HG03066 (cell line): ENCODE measurements at regions not wholly inside any gene's neighbourhood (a gene's known extent, or its start where the extent isn't known, plus 50 kb on each side); places are given as distances from the start of the nearest gene placed in this dataset.
"Not testable (repeated sequence)": the region's sequence is repeated elsewhere in the genome, so short reads cannot be mapped to it uniquely, and the experiment has no call there.

Experiments
- ATAC-seq: cut with Tn5 transposase; IDR thresholded peaks from one replicate; pipeline ENCODE4 v1.9.1; 2021; ENCODE audit warnings: low read depth; ENCODE audit not compliant: unreplicated experiment

DNA sequence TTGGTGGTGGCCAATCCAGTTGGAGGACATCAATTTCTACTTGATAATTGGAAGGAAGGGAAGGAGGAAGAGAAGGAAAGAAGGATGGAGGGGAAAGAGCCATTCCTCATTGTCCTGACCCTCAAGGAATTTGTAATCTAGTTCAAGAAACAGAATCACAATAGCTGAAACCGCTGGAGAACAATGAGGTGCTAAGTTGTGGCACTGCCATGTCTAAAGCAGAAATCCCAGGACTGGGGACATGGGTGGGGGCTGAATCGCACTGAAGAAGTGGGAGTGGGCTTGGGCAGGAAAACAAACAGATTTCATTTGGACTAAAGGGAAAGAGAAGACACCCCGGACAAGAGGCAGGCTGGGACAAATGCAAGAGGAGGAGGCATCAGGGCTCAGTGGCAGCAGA lies 183.6 kb downstream of the UACA start:
- ATAC-seq, result no peak

DNA sequence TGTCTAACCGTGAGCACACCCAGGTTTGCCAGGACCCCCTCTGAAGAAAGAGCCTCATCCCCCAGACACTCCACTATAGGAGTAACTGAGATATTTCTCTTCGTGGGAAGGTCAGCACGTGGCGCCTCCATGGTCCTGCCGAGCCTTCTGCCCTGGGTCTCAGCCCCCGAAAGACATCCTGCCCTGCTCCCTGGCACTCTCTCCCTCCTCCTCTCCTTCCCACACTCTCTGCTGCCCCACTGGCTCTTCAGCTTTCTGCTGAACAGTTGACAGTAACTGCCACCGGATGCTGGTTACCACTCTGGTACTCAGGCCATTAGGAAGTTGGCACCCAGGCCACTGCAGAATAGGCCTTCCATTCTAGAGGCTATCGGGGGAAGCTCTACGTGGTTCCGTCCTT lies 185.2 kb downstream of the UACA start:
- ATAC-seq, result no peak

DNA sequence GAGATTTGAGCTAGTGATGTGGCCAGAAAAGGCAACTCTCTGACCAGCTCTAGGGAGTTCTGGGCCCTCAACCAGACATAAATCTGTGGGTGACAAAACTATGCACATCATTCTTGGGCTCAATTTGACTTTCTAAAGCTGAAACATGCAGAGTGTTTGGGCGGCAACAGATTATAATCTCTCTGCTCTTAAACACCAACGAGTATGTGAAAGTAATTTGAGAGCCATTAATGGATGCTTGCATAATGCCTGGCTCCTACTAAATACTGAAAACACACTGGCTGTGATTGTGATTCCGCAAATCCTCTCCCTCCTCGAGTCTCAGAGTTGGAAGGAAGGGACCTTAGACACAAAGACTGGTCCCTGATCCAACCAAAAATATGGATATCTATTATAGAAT lies 186.7 kb downstream of the UACA start:
- no peak for ATAC-seq

DNA sequence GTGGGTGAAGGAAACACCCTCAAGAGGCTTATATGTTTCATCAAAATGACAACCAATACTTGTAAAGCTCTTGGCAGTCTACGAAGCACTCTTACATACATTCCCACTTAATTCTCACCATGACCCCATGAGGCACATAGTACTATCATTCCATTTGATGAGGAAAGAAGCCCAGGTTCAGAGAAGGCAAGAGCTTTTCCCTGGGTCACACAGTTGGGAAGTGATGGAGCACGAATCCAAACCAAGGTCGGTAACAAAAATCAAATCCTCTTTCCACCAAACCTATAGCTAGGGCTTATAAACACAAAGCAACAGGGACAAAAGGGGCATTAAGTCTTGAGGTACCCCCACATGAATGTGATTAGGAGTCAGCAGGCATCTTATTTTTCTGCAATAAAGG lies 187.1 kb downstream of the UACA start:
- ATAC-seq, result no peak

DNA sequence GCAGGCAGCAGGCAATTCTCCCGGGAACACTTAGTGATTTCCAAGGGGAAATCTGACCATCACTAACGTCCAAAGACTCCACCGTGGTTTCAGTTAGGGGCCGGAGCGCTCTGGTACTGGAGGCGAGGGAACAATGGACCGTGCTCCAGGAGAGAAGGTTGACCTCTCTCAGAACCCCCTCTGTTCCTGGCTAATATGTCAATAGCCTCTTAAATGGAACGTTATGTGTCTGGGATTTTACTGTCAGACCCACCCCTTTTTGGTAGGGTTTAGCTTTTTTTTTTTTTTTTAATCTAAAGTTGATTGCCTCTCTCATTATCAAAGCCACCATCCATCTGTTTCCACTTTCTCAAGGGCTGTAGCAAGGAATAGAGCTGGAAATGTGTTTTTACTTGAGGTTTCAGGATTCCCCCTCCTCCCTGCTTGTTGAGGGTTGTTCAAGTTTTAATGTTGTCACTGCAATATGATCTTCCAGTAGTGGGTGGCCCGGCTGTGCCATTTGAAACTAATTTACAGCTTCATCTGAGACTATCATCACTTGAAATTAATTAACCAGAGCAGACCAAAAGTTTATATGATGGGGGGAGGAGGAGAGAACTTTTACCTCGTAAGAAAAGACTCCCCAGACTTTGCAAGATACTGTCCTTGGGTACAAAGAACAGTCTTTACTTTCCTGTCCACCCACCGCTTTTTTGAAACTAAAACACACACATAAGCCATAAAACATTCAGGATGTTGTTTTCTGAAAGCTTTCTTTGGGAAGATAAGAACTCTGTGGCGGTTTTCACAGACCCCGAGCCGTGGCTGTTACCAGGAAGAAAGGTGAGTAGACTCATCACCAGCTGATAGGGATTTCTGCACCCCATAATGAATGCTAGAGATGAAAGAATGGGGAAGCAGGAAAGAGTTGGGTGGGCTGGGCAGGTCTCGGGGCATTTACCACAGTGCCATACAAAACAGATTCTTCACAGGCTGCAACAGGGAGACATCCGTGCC lies 187.8 kb downstream of the UACA start:
- ATAC-seq, result no peak

DNA sequence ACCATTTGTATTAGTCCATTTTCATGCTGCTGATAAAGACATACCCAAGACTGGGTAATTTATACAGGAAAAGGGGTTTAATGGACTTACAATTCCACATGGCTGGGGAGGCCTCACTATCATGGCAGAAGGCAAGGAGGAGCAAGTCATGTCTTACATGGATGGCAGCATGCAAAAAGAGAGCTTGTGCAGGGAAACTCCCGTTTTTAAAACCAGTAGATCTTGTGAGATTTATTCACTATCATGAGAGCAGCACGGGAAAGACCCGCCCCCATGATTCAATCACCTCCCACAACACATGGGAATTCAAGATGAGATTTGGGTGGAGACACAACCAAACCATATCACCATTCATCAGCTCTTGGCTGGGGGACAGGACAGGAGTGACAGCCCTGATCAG lies 189.0 kb downstream of the UACA start:
- ATAC-seq, result not testable (repeated sequence)

DNA sequence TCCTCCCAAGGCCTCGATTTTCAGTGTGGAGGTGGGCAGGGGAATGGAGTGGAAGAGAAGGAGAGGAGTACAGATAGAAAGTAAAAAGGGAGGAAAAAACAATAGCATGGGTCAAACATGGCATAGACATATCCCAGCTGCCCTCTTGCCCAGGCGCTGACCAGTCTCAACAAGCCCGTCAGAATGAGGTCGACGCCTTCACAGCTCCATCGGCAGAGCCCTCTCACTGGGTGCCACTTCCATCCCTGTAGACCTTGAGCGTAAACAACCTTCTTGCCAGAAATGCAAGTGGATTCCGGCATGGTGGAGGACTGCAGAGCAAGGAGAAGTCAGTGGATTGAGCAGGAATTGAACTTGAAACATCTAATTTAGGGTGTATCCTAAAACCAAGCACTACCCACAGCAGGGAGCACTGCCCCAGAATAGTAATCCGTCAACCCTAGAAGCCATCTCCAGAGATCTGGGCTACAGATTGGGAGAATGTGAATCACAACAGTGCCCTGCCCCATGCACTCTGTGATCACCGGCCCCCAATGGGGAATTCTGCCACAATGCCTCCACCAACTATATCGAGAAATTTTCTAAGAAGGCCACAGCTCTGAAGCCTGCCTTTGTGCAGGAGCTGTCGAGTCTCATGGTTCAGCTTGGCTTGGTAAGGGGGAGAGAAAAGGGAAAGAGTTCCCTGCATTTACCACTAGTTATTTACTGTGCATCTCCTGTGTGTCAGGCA lies 190.1 kb downstream of the UACA start:
- no peak for ATAC-seq

DNA sequence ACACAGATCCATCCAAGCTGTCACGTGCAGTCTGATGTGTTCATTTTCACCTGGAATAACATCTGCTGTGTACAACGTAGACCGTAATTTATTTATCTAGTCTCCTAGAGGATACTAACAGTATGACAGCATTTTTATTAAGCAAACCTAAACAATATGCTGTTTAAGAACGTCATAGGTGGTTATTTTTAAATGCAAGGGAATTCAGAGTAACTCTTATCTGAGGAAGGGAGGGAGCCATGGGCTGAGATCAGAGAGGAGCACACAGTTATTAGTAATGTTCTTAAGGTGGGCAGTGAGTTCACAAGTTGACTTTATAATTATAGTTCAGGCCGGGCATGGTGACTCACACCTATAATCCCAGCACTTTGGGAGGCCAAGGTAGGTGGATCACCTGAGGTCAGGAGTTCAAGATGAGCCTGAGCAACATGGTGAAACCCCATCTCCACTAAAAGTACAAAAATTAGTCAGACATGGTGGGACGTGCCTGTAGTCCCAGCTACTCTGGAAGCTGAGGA lies 193.6 kb downstream of the UACA start:
- ATAC-seq, result no peak

DNA sequence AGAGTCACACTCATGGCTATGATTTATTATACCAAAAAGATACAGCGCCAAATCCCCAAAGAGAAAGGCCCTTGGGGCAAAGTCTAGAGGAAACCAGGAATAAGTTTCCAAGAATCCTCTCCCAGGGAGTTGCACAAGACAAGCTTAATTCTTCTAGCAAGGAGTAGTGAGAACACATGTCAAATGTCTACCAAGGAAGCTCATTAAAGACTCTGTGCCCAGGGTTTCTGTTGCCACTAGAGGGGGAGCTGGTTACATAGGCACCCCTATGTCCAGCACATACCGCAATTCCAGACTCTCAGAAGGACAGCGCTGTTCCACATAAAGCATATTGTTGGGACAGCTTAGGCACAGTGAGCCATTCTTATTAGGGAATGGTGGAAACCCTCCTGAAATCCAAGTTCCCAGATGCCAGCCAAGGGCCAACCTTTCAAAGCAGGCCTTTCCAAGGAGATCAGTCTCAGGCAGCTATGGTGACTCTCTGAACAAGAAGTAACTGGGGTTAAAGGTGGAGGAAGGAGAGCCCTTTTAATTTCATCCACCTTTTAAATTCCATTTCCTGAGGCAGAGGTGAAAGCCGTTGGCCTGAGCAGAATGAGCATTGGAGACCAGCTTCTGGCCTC lies 194.2 kb downstream of the UACA start:
- ATAC-seq, result no peak

DNA sequence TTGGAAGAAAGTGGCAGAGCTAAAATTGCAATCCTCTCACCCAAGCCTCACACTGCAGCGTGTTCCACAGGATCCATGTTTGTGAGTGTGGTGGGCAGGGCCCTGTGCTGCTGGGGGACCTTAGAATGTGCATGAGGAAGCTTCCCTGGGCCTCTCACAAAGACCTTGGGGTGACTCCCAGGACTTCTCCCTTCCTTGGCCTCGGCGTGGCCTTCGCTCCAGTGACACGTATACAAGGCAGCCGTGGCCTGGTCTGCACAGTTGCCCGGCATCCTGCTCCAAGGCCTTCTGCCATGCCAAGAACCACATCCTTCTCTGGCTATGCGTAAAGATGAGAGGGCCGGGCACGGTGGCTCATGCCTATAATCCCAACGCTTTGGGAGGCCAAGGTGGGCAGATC lies 196.4 kb downstream of the UACA start:
- no peak for ATAC-seq

DNA sequence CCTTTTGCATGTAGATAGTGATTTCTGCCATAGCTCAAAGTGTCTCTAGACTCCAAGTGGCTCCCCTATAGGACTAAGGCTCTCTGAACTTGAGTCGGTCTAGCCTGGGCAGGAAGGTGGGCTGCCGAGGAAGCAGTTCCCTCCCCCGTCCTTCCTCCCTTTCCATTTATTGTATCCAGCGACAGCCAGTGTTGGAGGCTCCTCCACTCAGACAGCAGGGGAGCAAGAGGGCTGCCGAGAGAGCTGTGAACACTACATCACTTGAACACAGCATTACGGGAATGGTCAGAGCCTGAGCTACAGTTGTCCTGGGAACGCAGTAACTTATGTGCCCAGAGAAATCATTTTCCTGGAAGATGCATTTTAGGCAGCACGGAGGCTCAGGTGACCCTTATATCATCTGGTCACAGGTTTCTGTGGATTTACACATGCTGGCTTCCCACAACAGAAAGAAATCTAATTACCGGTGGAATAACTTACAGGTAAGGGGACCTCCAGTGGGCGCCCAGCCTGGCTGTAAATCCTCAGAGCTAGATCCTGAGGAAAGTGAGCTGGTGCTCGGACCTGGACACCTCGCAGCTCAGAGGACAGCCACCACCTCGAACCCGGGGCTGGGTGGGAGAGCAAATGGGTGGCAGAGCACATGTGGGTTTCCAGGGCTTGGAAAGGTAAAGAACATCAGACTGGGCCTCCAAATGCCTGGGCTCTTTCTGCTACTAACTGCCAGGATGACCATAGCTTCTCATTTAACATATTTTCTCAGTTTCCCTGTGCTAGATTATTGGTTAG lies 197.1 kb downstream of the UACA start:
- no peak for ATAC-seq

DNA sequence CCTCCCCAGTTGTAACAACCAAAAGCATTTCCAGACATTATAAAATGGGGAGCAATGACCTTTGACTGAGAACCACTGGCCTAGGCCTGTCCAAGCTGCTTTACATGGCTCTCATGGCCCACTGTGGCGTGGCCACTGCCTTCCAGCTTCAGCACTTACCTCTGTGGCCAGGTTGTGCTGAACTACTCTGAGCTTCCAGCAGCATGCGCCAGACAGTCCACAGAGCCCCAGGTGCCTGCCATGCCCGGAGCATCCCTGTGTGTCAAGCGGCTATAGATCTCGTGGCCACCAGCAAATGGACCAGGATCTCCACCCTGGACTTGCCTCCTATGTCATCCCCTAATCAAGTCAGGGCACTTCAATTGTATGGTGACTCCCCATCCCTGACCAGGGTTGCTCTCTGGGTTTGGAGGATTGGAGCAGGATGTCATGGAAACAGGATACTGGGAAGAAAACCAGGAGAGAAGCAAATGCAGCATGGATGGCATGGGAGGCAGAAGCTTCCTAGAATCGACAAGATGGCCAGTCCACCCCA lies 199.7 kb downstream of the UACA start:
- no peak for ATAC-seq

DNA sequence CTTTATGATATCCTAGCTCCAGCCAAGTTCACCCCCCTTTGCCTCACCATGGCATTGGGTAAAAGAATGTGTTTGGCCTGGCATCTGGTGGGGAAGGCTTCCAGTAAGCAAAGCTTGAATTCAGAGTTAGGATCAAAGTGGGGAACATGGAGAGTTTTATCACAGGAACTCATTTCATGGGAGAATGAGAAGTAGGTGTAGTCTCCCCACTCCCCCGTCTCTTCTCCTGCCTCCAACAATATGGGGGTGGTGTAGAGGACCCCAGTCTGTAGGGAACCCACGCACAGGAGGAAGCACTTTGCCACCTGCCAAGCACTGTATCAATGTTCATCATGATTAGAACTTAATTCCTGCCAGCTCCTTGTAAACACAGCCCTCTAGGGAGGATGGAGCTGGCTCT lies 200.5 kb downstream of the UACA start:
- no peak for ATAC-seq

DNA sequence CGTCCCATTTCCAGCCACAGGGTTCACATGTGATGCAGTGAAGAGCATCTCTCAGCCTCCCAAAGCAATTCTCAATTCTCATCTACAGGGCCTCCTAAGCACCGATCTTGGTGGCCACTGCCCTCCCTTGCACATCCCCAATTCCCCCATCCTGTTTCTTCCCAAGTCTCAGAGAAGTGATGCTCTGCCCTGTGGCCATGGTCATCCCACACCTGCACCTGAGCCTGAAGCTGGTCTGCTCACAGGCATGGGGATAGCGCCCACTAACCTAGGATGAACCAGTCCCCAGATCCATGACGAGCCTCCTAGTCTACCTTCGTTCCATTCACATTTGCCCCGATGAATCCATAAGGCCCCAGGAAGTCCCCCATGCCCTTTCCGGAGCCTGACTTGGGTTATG lies 201.5 kb downstream of the UACA start:
- no peak for ATAC-seq

DNA sequence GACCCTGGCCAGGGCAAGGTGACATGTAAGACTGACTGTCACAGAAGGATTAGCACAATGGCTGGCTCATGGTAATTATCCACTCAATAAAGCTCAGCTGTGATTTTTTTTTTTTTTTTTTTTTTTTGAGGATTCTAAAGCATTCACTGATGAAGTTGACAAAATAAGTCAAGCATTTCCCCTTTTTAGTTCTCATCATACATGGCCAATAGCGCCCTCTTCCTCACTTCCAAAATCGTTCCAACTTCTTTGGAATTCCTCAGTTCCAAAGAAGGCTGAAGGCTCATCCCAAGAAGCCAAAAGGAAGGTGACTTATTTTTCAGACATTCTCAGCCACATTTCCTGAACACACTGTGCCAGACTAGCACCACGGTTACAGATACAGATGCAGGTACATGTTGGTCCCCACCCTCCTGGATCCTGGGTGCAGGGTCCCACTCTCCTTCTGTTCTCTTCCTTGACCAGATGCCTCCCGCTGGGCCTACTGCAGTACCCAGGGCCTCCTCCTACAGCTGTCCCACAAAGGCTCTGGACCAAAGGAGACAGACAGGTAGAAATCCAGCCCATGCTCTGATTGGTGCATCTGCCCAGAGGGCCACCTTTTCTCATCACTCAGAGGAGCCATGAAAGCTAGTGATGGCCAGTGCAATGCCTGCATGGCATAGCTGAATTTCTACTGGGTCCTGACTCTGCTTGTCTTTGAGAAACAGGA lies 202.6 kb downstream of the UACA start:
- ATAC-seq, result no peak

DNA sequence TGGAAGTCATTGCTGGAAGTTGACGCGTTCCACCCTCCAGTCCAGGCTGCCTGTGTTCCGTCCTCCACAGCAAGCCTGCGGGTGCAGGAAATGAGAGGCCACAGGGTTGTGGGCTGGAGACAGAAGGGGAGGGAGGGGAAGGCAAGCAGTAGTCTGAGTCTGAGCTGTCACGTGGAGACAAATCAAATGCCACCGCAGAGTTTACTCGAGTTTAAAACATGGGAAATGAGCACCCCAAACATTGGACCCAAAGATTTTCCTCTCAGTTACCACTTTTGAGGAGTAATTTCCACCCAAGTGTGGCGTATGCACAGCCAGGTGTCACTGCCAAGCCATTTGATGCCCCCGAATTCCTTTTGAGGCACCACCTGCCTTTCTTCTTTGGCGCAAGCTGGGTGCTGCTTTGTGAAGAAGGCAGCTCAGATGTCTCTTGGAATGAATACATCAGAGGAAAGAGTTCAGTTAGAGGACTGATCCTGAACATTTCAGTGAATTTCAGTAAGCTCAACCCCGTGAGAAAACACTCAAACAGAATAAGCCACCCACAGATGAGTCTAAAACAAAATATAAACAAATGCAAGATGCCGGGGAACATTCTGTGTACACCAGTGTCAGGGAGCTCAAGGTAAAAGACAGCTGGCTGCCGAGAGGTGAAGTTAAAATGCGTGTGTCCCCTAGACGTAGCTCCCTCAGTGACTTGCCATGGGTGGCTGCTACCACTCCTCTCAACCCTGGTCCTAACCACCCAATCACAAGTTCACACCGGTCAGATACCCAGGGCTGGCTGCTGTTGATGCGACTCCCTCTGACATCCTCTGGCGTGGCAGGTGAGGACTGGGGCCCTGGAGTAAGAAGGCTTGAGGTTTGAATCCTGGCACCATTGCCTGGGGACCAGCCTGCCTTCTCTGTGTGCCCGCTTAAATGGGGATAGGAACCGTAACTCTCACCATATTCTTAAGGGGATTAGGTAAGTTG lies 203.8 kb downstream of the UACA start:
- no peak for ATAC-seq

DNA sequence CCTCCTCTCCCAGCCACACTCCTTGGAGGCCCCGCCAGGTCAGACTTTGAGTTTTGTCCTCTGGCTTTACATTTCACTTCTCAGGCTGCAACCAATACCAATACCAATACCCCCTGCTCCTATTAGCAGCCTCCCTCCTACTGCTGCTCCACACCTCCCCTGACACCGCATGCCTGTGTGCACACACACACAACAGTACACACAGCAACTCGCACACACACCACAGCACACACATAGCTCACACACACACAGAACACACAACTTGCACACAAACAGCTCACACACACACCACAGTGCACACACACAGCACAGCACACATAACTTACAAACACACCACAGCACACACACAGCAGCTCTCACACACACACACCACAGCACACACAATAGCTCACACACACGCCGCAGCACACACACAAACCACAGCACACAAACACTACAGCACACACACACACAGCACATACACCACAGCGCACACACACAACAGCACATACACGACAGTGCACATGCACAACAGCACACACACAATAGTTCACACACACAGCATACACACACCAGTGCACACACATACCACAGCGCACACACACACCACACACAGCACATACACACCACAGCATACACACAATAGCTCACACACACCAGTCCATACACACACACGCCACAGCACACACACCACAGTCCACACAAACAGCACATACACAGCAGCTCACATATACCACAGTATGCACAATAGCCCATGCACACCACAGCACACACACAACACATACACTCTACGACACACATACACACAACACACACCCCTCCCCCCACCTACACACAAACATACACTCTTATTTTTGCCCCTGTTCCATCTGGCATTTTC lies 204.7 kb downstream of the UACA start:
- no peak for ATAC-seq
